Anterior cingulate cortex (tissue), 58 donors: ENCODE measurements at regions not wholly inside any gene's neighbourhood (a gene's known extent, or its start where the extent isn't known, plus 50 kb on each side); places are given as distances from the start of the nearest gene placed in this dataset.
"Not testable (repeated sequence)": the region's sequence is repeated elsewhere in the genome, so short reads cannot be mapped to it uniquely, and the experiment has no call there.

ENCODE experiments used
- DNase-seq, 58 donors: peaks; one replicate each; lab custom pipeline; 2025; lab: John Stamatoyannopoulos, UW

DNA sequence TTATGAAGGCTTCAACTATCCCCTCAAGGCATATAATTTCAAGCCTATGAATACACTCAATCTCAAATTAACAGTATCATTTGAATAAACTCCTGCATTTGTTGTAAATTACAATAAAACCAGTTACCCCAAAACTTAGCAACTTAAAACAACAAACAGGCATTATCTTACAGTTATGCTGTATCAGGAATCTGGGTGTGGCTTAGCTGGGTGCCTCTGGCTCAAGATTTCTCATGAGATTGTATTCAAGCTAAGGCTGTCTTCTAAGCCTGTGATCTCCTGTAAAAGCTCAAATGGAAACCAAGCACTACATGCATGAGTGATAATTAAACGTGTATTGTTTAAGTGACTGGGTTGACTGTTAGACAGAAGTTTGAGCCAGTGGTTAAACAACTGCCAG is 341.0 kb upstream of the PHF14 start:
- DNase-seq, result no peak

DNA sequence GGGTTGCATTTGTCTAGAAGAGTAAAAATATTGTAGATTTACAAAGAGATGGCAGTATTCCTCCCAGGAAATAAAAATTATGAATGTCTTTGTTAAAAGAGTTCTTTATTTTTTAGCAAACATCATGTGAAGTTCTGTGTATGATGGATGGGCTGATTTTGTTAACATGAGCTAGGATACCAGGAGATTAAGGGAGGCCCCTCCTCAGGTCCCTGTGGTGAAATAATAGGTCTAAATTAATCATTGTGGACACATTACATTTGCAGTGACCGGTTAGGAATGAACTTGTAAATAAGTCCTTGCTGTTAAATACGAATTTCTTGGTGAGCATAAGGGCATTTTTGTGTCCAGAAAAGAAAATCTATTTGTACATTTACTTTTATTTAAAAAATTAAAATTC is 339.4 kb upstream of the PHF14 start:
- DNase-seq, result no peak

GRCh38 chr7:10637991-10638390 is 335.7 kb upstream of the PHF14 start:
- no peak for DNase-seq

DNA sequence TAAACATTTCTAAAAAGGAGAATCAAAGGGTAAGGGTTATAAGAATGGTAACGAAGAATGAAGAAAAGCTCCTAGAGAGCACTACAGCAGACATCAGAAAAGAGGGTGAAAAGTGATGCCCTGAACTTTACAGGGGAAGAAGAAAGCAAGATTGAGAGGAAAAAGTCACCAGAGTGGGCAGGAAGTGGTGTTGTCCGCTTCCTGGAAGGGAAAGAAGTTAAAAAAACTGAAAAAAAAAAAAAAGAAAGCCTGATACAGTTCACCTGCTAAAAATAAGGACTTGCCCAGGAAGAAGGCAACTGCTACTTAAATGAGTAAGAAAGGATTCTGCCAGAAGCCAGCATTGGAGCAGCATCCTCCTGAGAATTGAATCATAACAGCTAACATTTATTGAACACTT is 330.1 kb upstream of the PHF14 start:
- DNase-seq, result no peak

GRCh38 chr7:10644849-10645248 is 328.8 kb upstream of the PHF14 start:
- DNase-seq, result no peak

GRCh38 chr7:10646194-10646593 is 327.5 kb upstream of the PHF14 start:
- DNase-seq, result no peak

- no peak for DNase-seq
Observed at GRCh38 chr7:10648289-10648688, 325.4 kb upstream of the PHF14 start.

DNA sequence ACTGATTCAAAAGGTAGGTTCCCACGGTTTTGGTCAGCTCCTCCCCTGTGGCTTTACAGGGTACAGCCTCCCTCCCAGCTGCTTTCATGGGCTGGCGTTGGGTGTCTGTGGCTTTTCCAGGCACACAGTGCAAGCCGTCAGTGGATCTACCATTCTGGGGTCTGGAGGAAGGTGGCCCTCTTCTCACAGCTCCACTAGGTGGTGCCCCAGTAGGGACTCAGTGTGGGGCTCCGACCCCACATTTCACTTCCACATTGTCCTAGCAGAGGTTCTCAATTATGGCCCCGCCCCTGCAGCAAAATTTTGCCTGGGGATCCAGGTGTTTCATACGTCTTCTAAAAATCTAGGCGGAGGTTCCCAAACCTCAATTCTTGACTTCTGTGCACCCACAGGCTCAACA is 324.6 kb upstream of the PHF14 start:
- not testable (repeated sequence) for DNase-seq

- no peak for DNase-seq
Observed at GRCh38 chr7:10655031-10655430, 318.6 kb upstream of the PHF14 start.

DNA sequence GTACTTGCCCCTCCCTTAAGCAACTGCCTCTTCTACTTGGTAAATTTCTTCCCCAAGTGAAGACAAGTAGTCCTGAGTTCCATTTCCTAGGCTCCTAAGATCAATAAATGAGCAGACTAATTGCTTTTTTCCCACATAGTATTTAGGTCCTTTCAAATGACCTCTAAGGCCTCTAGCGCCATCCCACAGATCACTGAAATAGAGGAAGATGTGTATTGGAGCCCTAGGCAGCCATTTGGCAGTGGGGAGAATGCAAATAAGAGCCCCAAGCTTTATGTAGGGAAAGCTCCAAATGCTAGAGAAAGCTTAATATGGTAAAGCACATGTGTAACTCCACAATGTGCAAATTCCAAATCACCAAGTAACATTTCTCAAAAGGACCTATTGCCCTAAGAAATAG is 316.5 kb upstream of the PHF14 start:
- DNase-seq, result no peak

- no peak for DNase-seq
Observed at GRCh38 chr7:10657837-10658236, 315.8 kb upstream of the PHF14 start.

DNA sequence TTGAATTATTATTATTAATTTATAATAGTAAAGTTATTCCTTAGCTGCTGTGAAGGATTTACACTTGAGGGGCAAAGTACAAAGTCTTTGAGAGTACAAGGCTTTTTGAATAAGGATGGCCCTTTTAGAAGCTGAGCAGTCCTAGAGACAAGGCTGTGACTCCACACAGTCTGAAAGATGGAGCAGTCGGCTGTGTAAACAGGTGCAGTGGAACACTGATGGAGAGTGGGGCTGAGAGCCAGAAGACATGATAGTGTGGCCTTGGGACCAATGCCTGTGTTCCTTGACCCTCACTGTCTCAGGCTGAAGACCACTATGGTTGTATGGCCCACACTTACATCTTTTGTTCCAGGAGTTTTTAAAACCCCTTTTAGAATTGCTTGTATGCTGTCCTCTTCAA is 311.2 kb upstream of the PHF14 start:
- DNase-seq, result no peak

GRCh38 chr7:10662982-10663884 is 310.4 kb upstream of the PHF14 start:
- no peak for DNase-seq

DNA sequence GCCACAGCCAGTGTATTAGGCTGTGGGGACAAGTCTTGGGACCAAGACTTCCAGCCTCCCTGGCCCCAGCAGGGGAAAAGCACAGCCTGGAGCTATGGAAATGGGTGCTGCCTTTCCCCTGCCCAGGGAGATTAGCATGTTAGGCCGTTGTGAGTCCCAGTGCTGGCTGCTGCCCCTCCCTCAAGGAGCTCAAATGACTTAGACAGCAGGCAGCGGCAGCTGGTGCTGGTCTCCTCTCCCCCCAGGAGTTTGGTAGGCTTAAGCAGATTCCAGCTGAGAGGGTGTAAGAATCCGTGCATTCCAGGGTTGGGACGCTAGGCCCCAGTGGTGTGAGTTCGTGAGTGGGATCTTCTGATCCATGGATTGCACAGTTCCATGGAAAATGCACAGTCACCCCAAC is 301.5 kb upstream of the PHF14 start:
- DNase-seq, result no peak

DNA sequence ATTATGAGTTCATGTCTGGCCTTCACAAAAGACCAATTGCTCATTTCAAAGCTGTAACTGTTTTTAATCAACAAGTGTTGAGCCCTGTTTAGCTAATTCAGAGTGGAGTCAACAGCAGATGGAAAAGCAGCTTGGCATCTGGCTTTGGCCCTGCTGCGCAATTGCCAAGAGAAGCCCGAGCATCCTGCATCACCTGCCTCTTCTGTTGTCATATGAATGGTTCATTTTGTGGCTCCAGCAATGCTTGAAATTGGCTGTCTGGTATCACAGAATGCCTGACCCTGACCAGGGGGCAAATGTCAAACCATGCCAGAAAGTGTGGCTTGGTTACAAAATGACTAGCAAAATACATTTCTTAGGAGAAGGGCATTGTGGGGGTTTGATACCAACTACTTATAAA is 296.5 kb upstream of the PHF14 start:
- no peak for DNase-seq

DNA sequence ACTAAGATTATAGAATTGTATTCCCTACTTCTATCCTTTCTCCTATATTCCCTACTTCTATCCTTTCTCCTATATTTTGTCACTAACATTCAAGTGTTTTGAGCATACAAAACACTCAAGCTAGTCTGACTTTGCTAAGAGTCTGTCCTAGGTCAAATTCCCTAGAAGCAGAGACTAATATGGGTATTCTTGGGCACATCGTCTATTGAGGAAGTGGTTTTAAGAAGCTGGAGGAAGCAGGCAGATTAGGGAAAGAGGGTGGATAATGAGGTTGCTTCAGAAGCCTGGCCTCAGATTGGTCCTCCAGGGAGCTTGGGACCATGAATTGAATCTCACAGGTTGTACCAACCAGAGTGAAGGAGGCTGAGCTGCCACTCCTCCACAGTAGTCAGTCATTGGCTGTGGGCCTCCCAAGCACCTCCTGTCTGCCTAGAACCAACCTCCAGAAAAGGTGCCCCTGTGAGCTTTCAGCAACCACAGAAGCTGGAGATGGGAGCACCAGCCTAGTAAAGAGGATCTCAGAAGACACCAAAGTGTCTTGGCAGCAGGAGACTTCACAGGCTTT is 295.9 kb upstream of the PHF14 start:
- DNase-seq, result no peak

DNA sequence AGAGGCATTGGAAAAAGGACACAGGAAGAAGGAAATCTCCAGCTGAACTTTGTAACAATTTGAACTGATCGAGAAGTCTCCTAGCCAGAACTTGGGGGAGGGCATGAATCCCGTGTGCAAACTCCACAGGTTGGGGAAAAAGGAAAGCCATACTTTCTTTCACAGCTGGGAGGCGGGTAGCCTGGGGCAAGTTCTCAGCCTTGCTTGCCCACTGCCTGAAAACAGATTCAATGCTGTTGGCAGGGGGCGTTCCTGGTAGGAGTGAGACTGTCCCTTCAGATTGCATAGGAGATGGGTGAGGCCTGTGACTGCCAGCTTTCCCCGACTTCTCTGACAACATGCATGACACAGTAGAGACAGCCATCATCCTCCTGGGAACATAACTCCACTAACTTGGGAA is 289.1 kb upstream of the PHF14 start:
- DNase-seq, result no peak

DNA sequence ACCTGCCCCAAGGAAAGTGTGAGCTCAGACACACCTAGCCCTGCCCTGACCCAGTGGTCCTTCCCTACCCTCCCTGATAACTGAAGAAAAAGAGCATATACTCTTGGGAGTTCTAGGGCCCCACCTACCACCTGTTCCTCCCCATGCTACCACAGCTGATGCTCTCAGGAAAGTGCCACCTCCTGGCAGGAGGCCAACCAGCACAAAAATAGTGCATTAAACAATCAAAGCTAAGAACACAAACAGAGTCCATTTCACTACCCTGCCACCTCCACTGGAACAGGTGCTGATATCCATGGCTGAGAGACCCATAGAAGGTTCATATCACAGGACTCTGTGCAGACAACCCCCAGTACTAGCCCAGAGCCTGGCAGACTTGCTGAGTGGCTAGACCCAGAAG is 288.6 kb upstream of the PHF14 start:
- DNase-seq, result no peak

DNA sequence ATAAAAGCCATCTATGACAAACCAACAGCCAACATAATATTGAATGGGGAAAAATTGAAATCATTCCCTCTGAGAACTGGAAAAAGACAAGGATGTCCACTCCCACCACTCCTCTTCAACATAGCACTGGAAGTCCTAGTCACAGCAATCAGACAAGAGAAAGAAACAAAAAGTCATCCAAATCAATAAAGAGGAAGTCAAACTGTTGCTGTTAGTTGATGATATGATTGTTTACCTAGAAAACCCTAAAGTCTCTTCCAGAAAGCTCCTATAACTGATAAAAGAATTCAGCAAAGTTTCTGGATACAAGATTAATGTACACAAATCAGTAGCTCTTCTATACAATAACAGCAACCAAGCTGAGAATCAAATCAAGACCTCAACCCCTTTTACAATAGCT is 285.1 kb upstream of the PHF14 start:
- DNase-seq, result no peak

DNA sequence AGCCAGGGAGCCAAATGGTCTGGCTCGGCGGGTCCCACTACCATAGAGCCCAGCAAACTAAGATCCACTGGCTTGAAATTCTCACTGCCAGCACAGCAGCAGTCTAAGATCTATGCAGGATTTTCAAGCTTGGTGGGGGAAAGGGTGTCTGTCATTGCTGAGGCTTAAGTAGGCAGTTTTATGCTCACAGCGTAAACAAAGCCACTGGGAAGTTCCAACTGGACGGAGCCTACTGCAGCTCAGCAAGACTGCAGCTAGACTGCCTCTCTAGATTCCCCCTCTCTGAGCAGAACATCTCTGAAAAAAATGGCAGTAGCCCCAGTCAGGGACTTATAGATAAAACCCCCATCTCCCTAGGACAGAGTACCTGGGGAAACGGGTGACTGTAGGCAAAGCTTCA is 277.6 kb upstream of the PHF14 start:
- no peak for DNase-seq

GRCh38 chr7:10703059-10703458 is 270.6 kb upstream of the PHF14 start:
- no peak for DNase-seq

- no peak for DNase-seq
Observed at GRCh38 chr7:10703981-10704380, 269.7 kb upstream of the PHF14 start.
